CD14-positive monocyte (primary cell): ENCODE measurements at regions not wholly inside any gene's neighbourhood (a gene's known extent, or its start where the extent isn't known, plus 50 kb on each side); places are given as distances from the start of the nearest gene placed in this dataset.

ENCODE experiments used
- DNase-seq, 3 donors: peaks; one replicate each; pipeline ENCODE4 v3.0.0-alpha.2; 2011 to 2022
- H2AFZ ChIP-seq: 2 replicates; pipeline ENCODE4 v1.6.0; 2012; ENCODE audit warnings: mild to moderate bottlenecking, low read depth, low read length, inconsistent platforms; ENCODE audit not compliant: insufficient read depth, poor library complexity, severe bottlenecking
- H3K27ac ChIP-seq, 2 donors: 1 replicate in 1 of 2; 2 replicates in 1 of 2; pipeline ENCODE4 v1.5.1; 2012 to 2013; ENCODE audit warnings: low read length in 2 of 2, control low read depth in 1 of 2, inconsistent platforms in 1 of 2, low read depth in 1 of 2, mild to moderate bottlenecking in 1 of 2
- H3K27me3 ChIP-seq, 2 donors: one replicate each; pipeline versions ENCODE4 v1.6.0 to v1.6.1; 2011 to 2013; ENCODE audit warnings: low read length in 2 of 2; ENCODE audit not compliant: control insufficient read depth in 2 of 2, insufficient read depth in 2 of 2
- H3K36me3 ChIP-seq, 2 donors: replicated peaks in 1 of 2; 1 replicate in 1 of 2; 2 replicates in 1 of 2; pipeline versions ENCODE4 v1.5.1 to v1.6.1; 2012 to 2013; ENCODE audit warnings: low read length in 2 of 2, control low read depth in 1 of 2, inconsistent platforms in 1 of 2, mild to moderate bottlenecking in 1 of 2; ENCODE audit not compliant: insufficient read depth in 2 of 2, control insufficient read depth in 1 of 2
- H3K4me1 ChIP-seq, 2 donors: 1 replicate in 1 of 2; 2 replicates in 1 of 2; pipeline versions ENCODE4 v1.5.1 to v1.6.1; 2012 to 2013; ENCODE audit warnings: low read length in 2 of 2, control low read depth in 1 of 2, inconsistent platforms in 1 of 2, mild to moderate bottlenecking in 1 of 2, moderate library complexity in 1 of 2; ENCODE audit not compliant: insufficient read depth in 2 of 2, control insufficient read depth in 1 of 2
- H3K4me2 ChIP-seq: replicated peaks from 2 replicates; pipeline ENCODE3; 2012; ENCODE audit warnings: low read length, moderate library complexity, mild to moderate bottlenecking; ENCODE audit not compliant: poor library complexity, severe bottlenecking; ENCODE audit errors: extremely low read depth
- H3K4me3 ChIP-seq, 3 experiments: fragments of 200-600 bp in 1 of 3; sonication (generic) in 1 of 3; replicated peaks in 1 of 3; 1 replicate in 2 of 3; 2 replicates in 1 of 3; pipeline ENCODE4 v1.5.1; 2011 to 2013; ENCODE audit warnings: low read length in 3 of 3, mild to moderate bottlenecking in 3 of 3, control low read depth in 2 of 3, low read depth in 2 of 3, inconsistent platforms in 1 of 3, moderate library complexity in 1 of 3
- H3K79me2 ChIP-seq: 2 replicates; pipeline ENCODE4 v1.6.0; 2012; ENCODE audit warnings: mild to moderate bottlenecking, control low read depth, inconsistent platforms, low read length, moderate library complexity; ENCODE audit not compliant: insufficient read depth
- H3K9ac ChIP-seq: 2 replicates; pipeline ENCODE4 v1.6.0; 2017; ENCODE audit warnings: low read length, mild to moderate bottlenecking; ENCODE audit not compliant: insufficient read depth, poor library complexity, severe bottlenecking
- H3K9me3 ChIP-seq, 2 donors: replicated peaks in 1 of 2; 1 replicate in 1 of 2; 2 replicates in 1 of 2; pipeline versions ENCODE4 v1.5.1 to v1.6.1; 2012 to 2013; ENCODE audit warnings: low read length in 2 of 2, control low read depth in 1 of 2; ENCODE audit not compliant: control insufficient read depth in 1 of 2, insufficient read depth in 1 of 2
- H4K20me1 ChIP-seq: 2 replicates; pipeline ENCODE4 v1.6.0; 2012; ENCODE audit warnings: mild to moderate bottlenecking, low read length, control low read depth, moderate library complexity; ENCODE audit not compliant: insufficient read depth
- H3K27ac Mint-ChIP-seq, 7 donors: one replicate each; pipeline ENCODE4 v1.8.0; 2020; ENCODE audit warnings: mild to moderate bottlenecking in 7 of 7, mixed read lengths in 7 of 7, moderate library complexity in 6 of 7, inconsistent platforms in 2 of 7
- H3K27me3 Mint-ChIP-seq, 3 donors: one replicate each; pipeline ENCODE4 v1.8.0; 2021 to 2022; ENCODE audit warnings: low read depth in 3 of 3, mild to moderate bottlenecking in 3 of 3, mixed read lengths in 3 of 3, moderate library complexity in 3 of 3, inconsistent platforms in 1 of 3
- H3K36me3 Mint-ChIP-seq, 2 donors: one replicate each; pipeline ENCODE4 v1.8.0; 2020; ENCODE audit warnings: mixed read lengths in 2 of 2, inconsistent platforms in 1 of 2, mild to moderate bottlenecking in 1 of 2
- H3K4me1 Mint-ChIP-seq: one replicate; pipeline ENCODE4 v1.8.0; 2020; ENCODE audit warnings: mild to moderate bottlenecking, mixed read lengths
- H3K4me3 Mint-ChIP-seq, 2 donors: one replicate each; pipeline ENCODE4 v1.8.0; 2020; ENCODE audit warnings: mild to moderate bottlenecking in 2 of 2, mixed read lengths in 2 of 2, moderate library complexity in 1 of 2
- H3K9me3 Mint-ChIP-seq, 7 donors: one replicate each; pipeline ENCODE4 v1.8.0; 2020 to 2022; ENCODE audit warnings: mixed read lengths in 7 of 7, mild to moderate bottlenecking in 6 of 7, moderate library complexity in 6 of 7, inconsistent platforms in 2 of 7
- CTCF ChIP-seq: fragments of 200-600 bp; IDR thresholded peaks from one replicate; pipeline ENCODE4 v1.8.0; 2022; ENCODE audit warnings: antibody characterized with exemption, mild to moderate bottlenecking
- WGBS: methylation state at CpG from one replicate; pipeline ENCODE4 v1.1.5; 2013; ENCODE audit warnings: missing lambda C conversion rate; ENCODE audit not compliant: insufficient coverage; 5-methylcytosine and 5-hydroxymethylcytosine counted together
- intact Hi-C, 2 donors: fragments of 100-400 bp; cut with micrococcal nuclease; formaldehyde crosslinking; loops; one replicate each; pipeline versions ENCODE4 v1.15.0 to v1.15.1; 2023

GRCh38 chr22:47805394-47805935, 1043.0 kb downstream of the TBC1D22A start:
- Mint-ChIP-seq H3K27ac (no peak overlapping the region), H3K4me3 (no peak overlapping the region), H3K9me3 (peaks cover 0 to 29% (median 14%) of the 10 kb centered on the region in 7 donors), H3K4me1 (no peaks in the 10 kb centered on the region), H3K36me3 (no peaks in the 10 kb centered on the region), H3K27me3 (peaks cover 9 to 20% (median 10%) of the 10 kb centered on the region in 3 donors)
- Histone ChIP-seq H3K27ac (no peak overlapping the region), H3K9me3 (peaks cover 10 to 22% of the 10 kb centered on the region in 2 donors), H2AFZ (no peak overlapping the region), H4K20me1 (no peaks in the 10 kb centered on the region), H3K36me3 (no peaks in the 10 kb centered on the region), H3K9ac (no peak overlapping the region), H3K4me2 (no peak overlapping the region), H3K27me3 (no peaks in the 10 kb centered on the region), H3K79me2 (no peaks in the 10 kb centered on the region), H3K4me3 (no peak overlapping the region), H3K4me1 (no peaks in the 10 kb centered on the region)
- 94% methylated on average over 4 of the region's 6 CpGs for WGBS
- no peak for DNase-seq
- intact Hi-C loops, result no loop called here
- TF ChIP-seq CTCF, result no peak

GRCh38 chr22:47804281-47804680, 1041.8 kb downstream of the TBC1D22A start:
- Histone ChIP-seq H3K9me3 (peaks cover 6 to 17% of the 10 kb centered on the region in 2 donors), H3K4me3 (no peak overlapping the region), H3K4me2 (no peak overlapping the region), H4K20me1 (no peaks in the 10 kb centered on the region), H3K27me3 (no peaks in the 10 kb centered on the region), H3K9ac (no peak overlapping the region), H3K27ac (no peak overlapping the region), H2AFZ (no peak overlapping the region), H3K36me3 (no peaks in the 10 kb centered on the region), H3K4me1 (no peaks in the 10 kb centered on the region), H3K79me2 (no peaks in the 10 kb centered on the region)
- TF ChIP-seq CTCF, result no peak
- no peaks in the 10 kb centered on the region for H3K36me3 Mint-ChIP-seq
- no peak for DNase-seq
- H3K27ac Mint-ChIP-seq, result peak overlapping the region in 1 of 7 donors; percentile 1
- H3K27me3 Mint-ChIP-seq, result peaks cover 5 to 23% (median 7%) of the 10 kb centered on the region in 3 donors
- intact Hi-C loops, result no loop called here
- WGBS, result 98% methylated on average over 4 of the region's 6 CpGs
- H3K9me3 Mint-ChIP-seq, result peaks cover 0 to 22% (median 12%) of the 10 kb centered on the region in 7 donors
- H3K4me1 Mint-ChIP-seq, result no peaks in the 10 kb centered on the region
- no peak overlapping the region for H3K4me3 Mint-ChIP-seq
